Endothelial cell of umbilical vein (primary cell): ENCODE measurements at regions not wholly inside any gene's neighbourhood (a gene's known extent, or its start where the extent isn't known, plus 50 kb on each side); places are given as distances from the start of the nearest gene placed in this dataset.

Experiments
- BruUV-seq: library from RNA; stranded (reverse); fragments of 400-500 nt; replicated peaks from 2 replicates; lab custom pipeline; 2021; lab: Mats Ljungman, UMichigan
- CTCF ChIA-PET: fragments of 300-600, 350-600 bp; sonication (Branson Sonifier 250); formaldehyde crosslinking; loops from one replicate; lab custom pipeline; 2021; ENCODE audit warnings: antibody characterized with exemption, inconsistent platforms; lab: Charles Lee
- POLR2A ChIA-PET: fragments of 300-600, 350-600 bp; sonication (Branson Sonifier 250); formaldehyde crosslinking; loops from one replicate; lab custom pipeline; 2021; ENCODE audit warnings: antibody characterized with exemption, inconsistent platforms; lab: Charles Lee
- DNase-seq: peaks from one replicate; pipeline ENCODE4 v3.0.0-alpha.2; 2011; ENCODE audit warnings: low read depth, low spot score
- FAIRE-seq: peaks from 2 replicates; lab custom pipeline; 2011; peaks lifted over from hg19 to GRCh38; lab: Jason Lieb, UNC
- H2AFZ ChIP-seq: 2 replicates; pipeline ENCODE4 v1.6.0; 2012; ENCODE audit warnings: low read depth, low read length, control low read depth, inconsistent platforms
- H3K27ac ChIP-seq: 2 replicates; pipeline ENCODE4 v1.5.1; 2011; ENCODE audit warnings: low read depth, mild to moderate bottlenecking, control low read depth, low read length, moderate library complexity; ENCODE audit not compliant: insufficient read depth
- H3K27me3 ChIP-seq, 2 experiments: 2 replicates each; pipeline versions ENCODE4 v1.6.0 to v1.6.1; 2011; ENCODE audit warnings: low read length in 2 of 2, mixed read lengths in 1 of 2; ENCODE audit not compliant: control insufficient read depth in 2 of 2, insufficient read depth in 2 of 2
- H3K36me3 ChIP-seq, 2 experiments: 2 replicates in 1 of 2; 3 replicates in 1 of 2; pipeline ENCODE4 v1.5.1; 2011; ENCODE audit warnings: low read length in 2 of 2, mild to moderate bottlenecking in 1 of 2, moderate library complexity in 1 of 2; ENCODE audit not compliant: control insufficient read depth in 2 of 2, insufficient read depth in 2 of 2; ENCODE audit errors: extremely low read depth in 1 of 2
- H3K4me1 ChIP-seq: 3 replicates; pipeline ENCODE4 v1.5.1; 2011; ENCODE audit warnings: mild to moderate bottlenecking, low read length; ENCODE audit not compliant: control insufficient read depth, insufficient read depth; ENCODE audit errors: extremely low read depth
- H3K4me2 ChIP-seq: 2 replicates; pipeline ENCODE4 v1.6.1; 2011; ENCODE audit warnings: low read length, control low read depth, mixed read lengths; ENCODE audit not compliant: insufficient read depth
- H3K4me3 ChIP-seq, 3 experiments: fragments of 200-600 bp in 1 of 3; sonication (generic), shearing (Covaris generic) in 1 of 3; replicated peaks in 1 of 3; 2 replicates each; pipeline ENCODE4 v1.5.1; 2011 to 2016; ENCODE audit warnings: control low read depth in 3 of 3, low read length in 3 of 3, mild to moderate bottlenecking in 2 of 3, inconsistent platforms in 1 of 3, low read depth in 1 of 3, moderate library complexity in 1 of 3; ENCODE audit not compliant: insufficient read depth in 1 of 3
- H3K79me2 ChIP-seq: 2 replicates; pipeline ENCODE4 v1.6.0; 2012; ENCODE audit warnings: low read length, inconsistent platforms; ENCODE audit not compliant: control insufficient read depth, insufficient read depth
- H3K9ac ChIP-seq: replicated peaks from 2 replicates; pipeline ENCODE3; 2011; ENCODE audit warnings: low read length, control low read depth; ENCODE audit not compliant: insufficient read depth; ENCODE audit errors: extremely low read depth
- H3K9me1 ChIP-seq: replicated peaks from 3 replicates; pipeline ENCODE4 v1.6.0; 2011; ENCODE audit warnings: mild to moderate bottlenecking, low read length; ENCODE audit not compliant: control insufficient read depth, insufficient read depth; ENCODE audit errors: extremely low read depth
- H3K9me3 ChIP-seq: replicated peaks from 2 replicates; pipeline ENCODE4 v1.5.1; 2012; ENCODE audit warnings: low read length, inconsistent platforms; ENCODE audit not compliant: control insufficient read depth, insufficient read depth
- H4K20me1 ChIP-seq: replicated peaks from 2 replicates; pipeline ENCODE3; 2011; ENCODE audit warnings: mild to moderate bottlenecking, low read length; ENCODE audit not compliant: control insufficient read depth, insufficient read depth; ENCODE audit errors: extremely low read depth
- EZH2 ChIP-seq: IDR thresholded peaks from 2 replicates; pipeline ENCODE4 v1.6.1; 2012; ENCODE audit warnings: borderline replicate concordance, low read depth, mild to moderate bottlenecking, moderate library complexity, low read length, inconsistent platforms; ENCODE audit not compliant: severe bottlenecking
- FOS ChIP-seq: IDR thresholded peaks from 2 replicates; pipeline ENCODE4 v1.6.1; 2011; ENCODE audit warnings: mild to moderate bottlenecking, low read length, moderate library complexity, borderline replicate concordance; ENCODE audit not compliant: insufficient read depth
- GATA2 ChIP-seq: IDR thresholded peaks from 2 replicates; pipeline ENCODE4 v1.7.0; 2011; ENCODE audit warnings: low read depth, mild to moderate bottlenecking, moderate library complexity, mixed read lengths, low read length; ENCODE audit not compliant: insufficient read length, insufficient read depth
- JUN ChIP-seq: IDR thresholded peaks from 2 replicates; pipeline ENCODE4 v1.6.1; 2011; ENCODE audit warnings: borderline replicate concordance, low read depth; ENCODE audit not compliant: insufficient read length, insufficient read depth
- MAX ChIP-seq: IDR thresholded peaks from 2 replicates; pipeline ENCODE4 v1.6.1; 2011; ENCODE audit not compliant: insufficient read depth, insufficient read length
- MYC ChIP-seq: IDR thresholded peaks from one replicate; pipeline ENCODE4 v1.6.1; 2011; ENCODE audit warnings: mild to moderate bottlenecking, low read depth, low read length
- POLR2A ChIP-seq: IDR thresholded peaks from 2 replicates; pipeline ENCODE4 v1.6.1; 2012; ENCODE audit warnings: low read depth, mild to moderate bottlenecking, control low read depth, low read length
- POLR2AphosphoS5 ChIP-seq: IDR thresholded peaks from 2 replicates; pipeline ENCODE4 v1.6.1; 2012; ENCODE audit warnings: low read depth, mild to moderate bottlenecking, control low read depth, low read length, moderate library complexity; ENCODE audit not compliant: insufficient read depth
- dilution Hi-C: fragments of 300-500 bp; cut with MboI; formaldehyde crosslinking; loops from one replicate; pipeline ENCODE4 v1.15.0; 2019; ENCODE audit warnings: low sequenced_read_pairs; ENCODE audit not compliant: extremely low pct_ligation_motif_present
- intact Hi-C: fragments of 100-400 bp; cut with micrococcal nuclease; formaldehyde crosslinking; loops from one replicate; pipeline ENCODE4 v1.10.0; 2022
- TF ChIP-seq, protein P1 (sequence below), 2 donors: IDR thresholded peaks; 1 replicate in 1 of 2; 2 replicates in 1 of 2; pipeline ENCODE4 v1.5.1; 2011; ENCODE audit warnings: low read length in 2 of 2, mild to moderate bottlenecking in 2 of 2, moderate library complexity in 2 of 2, control low read depth in 1 of 2, inconsistent platforms in 1 of 2, low read depth in 1 of 2; ENCODE audit not compliant: insufficient read depth in 1 of 2; ENCODE audit errors: extremely low read depth in 1 of 2

- dilution Hi-C loops: no loop called here
- no peaks in the 10 kb centered on the region for H3K9me3 ChIP-seq
- no peaks in the 10 kb centered on the region for H3K36me3 ChIP-seq
- H3K4me1 ChIP-seq: peaks cover 5% of the 10 kb centered on the region
- H3K79me2 ChIP-seq: no peaks in the 10 kb centered on the region
- DNase-seq: no peak
- no TSS peak for BruUV-seq
- H3K27ac ChIP-seq: no peak overlapping the region
- FAIRE-seq: no peak
- no peaks in the 10 kb centered on the region for H4K20me1 ChIP-seq
- no peak overlapping the region for H2AFZ ChIP-seq
- POLR2A ChIA-PET: no interaction called here
- H3K9ac ChIP-seq: no peak overlapping the region
- H3K4me3 ChIP-seq: no peak overlapping the region
- CTCF ChIA-PET: no interaction called here
- H3K4me2 ChIP-seq: no peak overlapping the region
- H3K9me1 ChIP-seq: no peaks in the 10 kb centered on the region
- intact Hi-C loops: no loop called here
- TF ChIP-seq POLR2AphosphoS5 (no peak), MYC (no peak), FOS (no peak), EZH2 (no peak), POLR2A (no peak), GATA2 (no peak), JUN (no peak), MAX (no peak)
- TF ChIP-seq, protein P1, sequence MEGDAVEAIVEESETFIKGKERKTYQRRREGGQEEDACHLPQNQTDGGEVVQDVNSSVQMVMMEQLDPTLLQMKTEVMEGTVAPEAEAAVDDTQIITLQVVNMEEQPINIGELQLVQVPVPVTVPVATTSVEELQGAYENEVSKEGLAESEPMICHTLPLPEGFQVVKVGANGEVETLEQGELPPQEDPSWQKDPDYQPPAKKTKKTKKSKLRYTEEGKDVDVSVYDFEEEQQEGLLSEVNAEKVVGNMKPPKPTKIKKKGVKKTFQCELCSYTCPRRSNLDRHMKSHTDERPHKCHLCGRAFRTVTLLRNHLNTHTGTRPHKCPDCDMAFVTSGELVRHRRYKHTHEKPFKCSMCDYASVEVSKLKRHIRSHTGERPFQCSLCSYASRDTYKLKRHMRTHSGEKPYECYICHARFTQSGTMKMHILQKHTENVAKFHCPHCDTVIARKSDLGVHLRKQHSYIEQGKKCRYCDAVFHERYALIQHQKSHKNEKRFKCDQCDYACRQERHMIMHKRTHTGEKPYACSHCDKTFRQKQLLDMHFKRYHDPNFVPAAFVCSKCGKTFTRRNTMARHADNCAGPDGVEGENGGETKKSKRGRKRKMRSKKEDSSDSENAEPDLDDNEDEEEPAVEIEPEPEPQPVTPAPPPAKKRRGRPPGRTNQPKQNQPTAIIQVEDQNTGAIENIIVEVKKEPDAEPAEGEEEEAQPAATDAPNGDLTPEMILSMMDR (IDR thresholded peaks at IDR 0.05; ENCODE audit: extremely low read depth in 1 of 2, insufficient read depth in 1 of 2, low read depth in 1 of 2, low read length in 2 of 2): no peak
- no peaks in the 10 kb centered on the region for H3K27me3 ChIP-seq
Measured at GRCh38 chr22:49636649-49637048, 191.0 kb downstream of the BRD1 start.
